SIG-M5 (cell line): ENCODE measurements at regions not wholly inside any gene's neighbourhood (a gene's known extent, or its start where the extent isn't known, plus 50 kb on each side); places are given as distances from the start of the nearest gene placed in this dataset.

Experiments
- DNase-seq: peaks from one replicate; lab custom pipeline; 2025; lab: John Stamatoyannopoulos, UW

- no peak for DNase-seq
Observed at GRCh38 chr11:37072538-37073055, 474.6 kb upstream of the RAG2 start.

DNA sequence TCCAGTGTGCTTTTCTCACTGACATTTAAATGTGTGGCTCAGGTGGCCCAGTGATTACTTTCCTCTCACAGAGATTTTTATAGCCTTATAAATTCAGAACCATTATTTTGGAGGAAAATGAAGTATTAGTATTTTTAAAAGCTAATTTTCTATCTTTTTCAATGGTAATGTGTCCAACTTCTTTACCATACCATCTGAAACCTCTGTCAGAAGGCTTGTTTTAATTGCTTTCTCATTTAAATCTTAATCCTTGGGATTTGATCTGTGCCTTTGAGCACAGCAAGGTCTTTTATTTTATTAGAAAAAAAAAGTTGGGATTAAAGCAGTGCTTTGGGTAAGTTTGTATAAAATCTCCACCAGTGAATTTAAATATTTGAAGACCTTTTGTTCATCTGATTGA, 452.3 kb upstream of the RAG2 start:
- DNase-seq = no peak

- DNase-seq = no peak
Observed at GRCh38 chr11:37040921-37041320, 442.9 kb upstream of the RAG2 start.

DNA sequence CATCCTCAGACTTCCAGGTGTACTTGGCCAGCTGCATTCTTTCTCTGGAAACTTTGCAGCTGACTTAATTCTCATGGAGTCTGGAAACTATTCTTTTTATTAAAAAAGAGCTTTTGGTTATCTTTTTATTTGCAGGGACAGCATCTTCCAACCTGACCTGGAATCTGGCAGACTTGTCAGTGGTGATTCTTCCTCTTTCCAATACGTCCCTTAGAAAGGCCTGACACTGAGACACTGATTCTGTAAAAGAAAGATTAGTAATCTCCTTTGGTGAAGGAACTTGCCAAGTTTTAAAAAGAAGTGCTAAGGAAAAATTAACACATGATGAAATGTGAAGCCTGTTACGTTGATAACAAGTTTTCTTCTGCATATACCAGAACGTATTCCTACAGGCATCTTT, 440.9 kb upstream of the RAG2 start:
- no peak for DNase-seq

DNA sequence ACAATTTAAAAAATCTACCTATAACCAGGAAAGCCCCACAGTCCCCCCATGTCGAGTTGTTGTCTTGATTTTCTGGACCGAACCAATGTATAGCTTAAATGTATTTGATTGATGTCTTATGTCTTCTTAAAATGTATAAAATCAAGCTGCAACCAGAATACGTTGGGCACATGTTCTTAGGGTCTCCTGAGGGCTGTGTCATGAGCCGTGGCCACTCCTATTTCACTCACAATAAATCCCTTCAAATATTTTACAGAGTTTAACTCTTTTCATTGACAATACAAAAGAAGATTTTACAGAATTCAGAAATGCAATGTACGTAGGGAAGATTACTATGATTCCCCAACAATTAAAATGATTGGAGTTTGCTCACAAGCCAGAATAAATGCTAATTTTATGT, 428.7 kb upstream of the RAG2 start:
- DNase-seq = no peak

GRCh38 chr11:37026326-37026725, 428.3 kb upstream of the RAG2 start:
- DNase-seq = no peak

GRCh38 chr11:37006563-37006962, 408.5 kb upstream of the RAG2 start:
- DNase-seq = no peak

DNA sequence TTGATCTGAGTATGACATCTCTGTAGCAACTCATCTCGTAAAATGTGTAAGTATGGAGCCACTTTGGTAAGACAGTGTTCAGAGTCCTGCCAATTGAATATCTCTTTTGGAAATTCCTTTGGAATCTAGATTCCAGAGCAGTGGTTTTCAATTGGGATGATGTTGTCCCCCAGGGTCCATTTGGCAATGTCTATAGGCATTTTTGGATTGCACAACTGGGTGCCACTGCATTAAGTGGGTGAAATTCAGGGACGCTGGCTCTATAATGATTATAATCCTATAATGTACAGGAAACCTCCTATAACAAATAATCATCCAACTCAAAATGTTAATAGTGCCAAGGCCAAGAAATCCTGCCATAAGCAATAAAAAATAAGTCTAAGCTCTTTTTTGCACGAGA, 404.8 kb upstream of the RAG2 start:
- DNase-seq = no peak

DNA sequence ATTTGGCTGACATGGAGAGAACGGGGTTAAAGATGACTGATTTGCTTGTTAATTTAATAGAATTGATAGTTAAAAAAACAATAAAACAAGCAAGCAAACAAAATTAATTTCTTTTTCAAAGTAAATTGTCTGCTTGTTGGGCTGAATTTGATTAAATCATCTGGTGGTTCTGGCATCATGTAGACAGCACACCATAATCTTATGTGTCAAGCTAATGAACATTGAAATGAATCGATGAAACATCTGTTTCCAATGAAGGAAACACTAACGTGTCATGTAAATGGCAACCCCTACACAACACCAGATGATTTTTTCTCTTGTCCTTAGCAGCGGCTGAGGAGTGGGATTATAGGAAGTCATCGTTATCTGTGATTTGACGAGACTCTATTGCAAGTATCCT, 399.6 kb upstream of the RAG2 start:
- DNase-seq = no peak

GRCh38 chr11:36996795-36997194, 398.8 kb upstream of the RAG2 start:
- DNase-seq = no peak

GRCh38 chr11:36994208-36994607, 396.2 kb upstream of the RAG2 start:
- no peak for DNase-seq

DNA sequence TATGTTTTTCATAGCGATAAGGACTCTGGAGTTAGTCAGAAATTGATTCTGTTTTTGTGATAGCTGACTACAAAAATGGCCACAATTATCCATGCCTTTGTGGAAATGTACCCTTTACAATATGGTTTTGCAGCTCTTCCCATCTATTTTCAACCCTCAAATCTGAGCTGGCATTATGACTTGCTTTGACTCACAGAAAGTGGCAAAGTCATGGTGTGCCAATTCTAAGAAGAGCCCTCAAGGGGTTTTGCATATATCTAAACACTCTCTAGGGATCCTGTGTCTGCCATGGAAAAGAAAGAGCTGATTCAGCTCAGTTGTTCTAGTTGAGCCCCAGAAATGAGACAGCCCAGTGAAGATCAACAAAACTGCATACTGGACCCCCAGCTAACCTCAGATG, 390.5 kb upstream of the RAG2 start:
- DNase-seq = no peak

GRCh38 chr11:36985562-36985961, 387.5 kb upstream of the RAG2 start:
- DNase-seq = no peak

DNA sequence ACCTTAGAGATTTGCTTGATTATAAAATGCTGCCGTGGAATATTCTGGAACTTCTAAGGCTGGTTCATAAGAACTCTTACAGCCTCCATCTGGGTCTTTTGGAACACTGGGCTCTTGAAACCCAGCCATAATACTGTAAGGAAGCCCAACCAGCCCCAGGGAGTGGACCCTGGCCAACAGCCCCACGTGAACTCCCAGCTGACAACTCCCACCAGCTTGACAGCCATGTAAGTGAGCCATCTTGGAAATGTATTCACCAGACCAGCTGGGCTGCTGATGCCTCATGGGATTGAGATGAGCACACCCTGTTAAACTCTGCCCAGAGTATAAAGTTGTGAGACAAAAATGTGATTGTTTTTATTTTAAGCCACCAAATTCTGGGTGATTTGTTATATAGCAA, 378.7 kb upstream of the RAG2 start:
- no peak for DNase-seq

DNA sequence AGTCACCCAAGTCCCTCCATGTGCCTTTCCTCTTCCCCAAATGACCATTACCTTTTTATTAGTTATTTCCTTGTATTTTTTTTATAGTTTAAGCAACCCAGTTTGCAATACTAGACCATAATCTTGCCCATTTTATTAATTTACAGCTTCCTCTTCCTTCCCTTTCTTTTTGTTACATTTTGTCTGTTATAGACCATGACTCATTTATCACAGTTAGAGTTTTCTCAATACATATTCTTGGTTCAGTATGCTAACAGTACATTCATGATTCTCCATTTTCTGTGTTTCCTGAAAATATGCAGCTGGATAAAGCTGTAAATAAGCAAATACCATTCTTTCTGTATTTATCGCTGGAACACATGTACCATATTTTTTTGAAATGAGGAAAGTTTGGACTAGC, 376.7 kb upstream of the RAG2 start:
- DNase-seq = no peak

DNA sequence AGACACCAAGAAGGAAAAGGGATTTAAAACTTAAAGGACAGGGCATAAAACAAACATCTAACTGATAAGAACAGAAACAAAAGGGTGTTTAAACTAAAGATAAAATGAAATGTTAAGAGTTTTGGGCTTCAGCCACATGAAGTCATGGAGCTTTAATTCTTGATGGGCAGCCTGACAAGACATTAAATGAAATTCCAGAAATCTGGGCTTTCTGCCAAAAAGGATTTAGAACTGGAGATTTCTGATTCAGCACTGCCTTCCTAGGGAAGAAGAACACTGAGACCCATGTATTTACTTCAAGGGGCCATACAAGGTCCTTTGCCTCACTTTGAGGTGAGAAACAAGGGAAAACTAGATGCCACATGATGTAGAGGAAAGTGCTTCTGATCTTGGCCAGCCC, 355.9 kb upstream of the RAG2 start:
- DNase-seq = no peak

DNA sequence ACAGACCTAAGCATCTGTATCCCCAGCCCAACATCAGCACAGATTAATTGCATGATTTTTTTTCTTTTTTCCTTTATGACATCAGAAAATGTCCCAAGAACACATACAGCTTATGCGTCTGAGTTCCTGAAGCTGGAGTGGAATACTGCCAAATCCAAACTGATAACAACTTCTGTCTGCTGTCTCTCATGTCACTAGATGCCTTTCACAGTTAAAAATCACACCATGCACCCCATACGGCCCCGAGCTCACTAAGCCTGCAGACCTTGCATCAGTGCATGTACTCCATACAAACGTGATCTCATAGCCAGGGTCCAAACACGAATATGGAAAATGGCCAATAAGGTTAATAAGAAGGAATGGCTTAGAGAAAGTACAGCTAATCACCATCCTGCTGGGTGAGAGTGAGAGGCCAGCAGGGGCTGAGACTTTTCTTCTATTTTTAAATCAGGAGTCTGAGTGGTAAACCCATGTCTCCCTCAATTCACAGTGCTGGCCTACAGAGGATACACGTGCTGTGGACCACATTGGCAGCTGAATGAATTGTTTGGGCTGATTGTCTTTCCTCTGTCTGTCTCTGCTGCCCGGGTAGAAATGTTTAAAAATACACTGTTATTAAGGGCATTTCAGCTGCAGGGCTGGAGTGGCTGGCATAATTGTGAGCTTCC, 350.6 kb upstream of the RAG2 start:
- DNase-seq = no peak

GRCh38 chr11:36945384-36945783, 347.3 kb upstream of the RAG2 start:
- no peak for DNase-seq

GRCh38 chr11:36933481-36933880, 335.4 kb upstream of the RAG2 start:
- DNase-seq = no peak

GRCh38 chr11:36931139-36931538, 333.1 kb upstream of the RAG2 start:
- DNase-seq = no peak

DNA sequence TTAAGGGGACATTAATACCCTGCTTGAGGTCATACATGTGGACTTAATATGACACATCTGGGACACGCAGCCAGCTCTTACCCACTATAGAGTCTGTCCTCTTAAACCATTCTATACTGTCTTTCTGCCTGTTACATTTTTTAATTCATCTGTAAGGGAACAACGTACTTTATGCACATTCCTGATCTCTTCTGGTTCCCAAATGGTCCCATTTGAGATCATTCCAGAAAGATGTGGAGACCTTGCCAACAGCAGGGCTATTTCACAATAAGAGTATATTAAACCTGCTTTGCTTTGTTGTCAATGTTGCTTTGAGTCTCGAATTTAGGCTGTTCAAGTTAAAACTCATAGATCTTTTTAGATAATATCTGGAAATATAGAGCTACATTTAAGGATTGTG, 332.2 kb upstream of the RAG2 start:
- no peak for DNase-seq

DNA sequence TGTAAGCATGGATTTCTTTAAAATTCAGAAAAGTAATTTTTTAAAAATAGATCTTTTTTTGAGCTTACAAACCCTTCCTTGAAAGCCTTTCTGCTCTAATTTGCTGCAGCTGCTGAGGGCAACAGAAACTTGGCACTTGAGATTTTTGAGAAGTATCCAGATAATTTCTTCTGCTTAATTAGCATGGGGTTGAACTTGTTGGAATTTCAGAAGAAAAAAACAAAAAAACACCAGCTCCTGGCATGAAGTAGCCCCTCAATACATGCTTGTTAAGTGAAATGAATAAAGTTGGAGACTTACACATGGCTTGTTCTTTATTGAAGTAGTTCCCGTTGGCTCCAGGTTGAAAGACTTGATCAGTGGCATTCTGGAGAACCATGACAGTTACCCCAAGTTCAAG, 331.4 kb upstream of the RAG2 start:
- no peak for DNase-seq

DNA sequence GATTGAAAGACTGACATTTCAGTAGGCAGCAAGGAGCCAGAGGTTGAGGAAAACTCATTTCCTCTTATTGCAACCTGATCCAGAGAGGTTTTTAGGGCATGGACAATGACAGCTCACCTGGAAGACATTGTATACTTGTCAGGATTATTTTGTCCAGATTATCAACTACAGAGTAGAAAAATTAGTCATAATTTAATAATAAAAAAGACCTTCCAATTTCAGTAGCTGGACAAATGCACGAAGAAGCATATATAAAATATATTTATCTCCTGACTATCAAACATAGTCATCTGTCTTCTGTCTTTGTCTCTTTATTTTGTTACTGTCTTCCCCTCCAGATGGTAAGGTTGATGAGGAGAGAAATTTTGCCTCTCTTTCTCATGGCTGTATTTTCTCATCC, 330.6 kb upstream of the RAG2 start:
- no peak for DNase-seq

- no peak for DNase-seq
Observed at GRCh38 chr11:36899800-36900199, 301.8 kb upstream of the RAG2 start.

DNA sequence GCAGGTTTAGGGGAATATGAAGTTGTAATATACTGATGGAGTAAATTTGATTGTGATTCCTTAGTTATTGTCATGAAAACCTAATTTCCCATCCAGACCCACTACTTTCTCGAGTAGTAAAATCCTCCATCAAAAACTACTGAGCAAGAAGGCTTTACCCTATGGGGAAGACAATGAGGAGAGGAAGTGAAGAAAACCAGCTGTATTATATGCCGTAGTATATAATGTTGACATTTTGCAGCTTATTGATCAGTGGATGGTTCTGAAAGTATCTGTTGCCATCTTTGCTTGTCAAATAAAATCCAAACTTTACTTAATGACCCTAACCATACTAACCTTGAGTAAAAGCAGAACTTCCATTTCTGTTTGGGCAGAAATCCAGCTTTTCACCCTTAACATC, 292.8 kb upstream of the RAG2 start:
- no peak for DNase-seq
